ENCODE measurements at regions not wholly inside any gene's neighbourhood (a gene's known extent, or its start where the extent isn't known, plus 50 kb on each side); places are given as distances from the start of the nearest gene placed in this dataset.

- no peak for DNase-seq (ENCODE audit: extremely low read depth in 1 of 4, low spot score in 3 of 4)
- BruUV-seq (replicated peaks): no TSS peak
- Histone ChIP-seq H3K27ac (ENCODE audit: extremely low read depth, low read depth, low read length) (no peak overlapping the region), H4K20me1 (replicated peaks; ENCODE audit: control insufficient read depth, insufficient read depth, low read length) (no peaks in the 10 kb centered on the region), H3K9ac (ENCODE audit: insufficient read depth in 1 of 2, low read depth in 2 of 2, low read length in 2 of 2) (no peak overlapping the region), H3K4me3 (no peak overlapping the region), H3K4me2 (ENCODE audit: insufficient read depth, low read length) (no peak overlapping the region), H3K4me1 (replicated peaks in 1 of 2; ENCODE audit: control insufficient read depth in 2 of 2, insufficient read depth in 2 of 2, low read length in 2 of 2) (no peaks in the 10 kb centered on the region), H3K9me3 (replicated peaks; ENCODE audit: control insufficient read depth, insufficient read depth, low read depth, low read length) (no peaks in the 10 kb centered on the region), H3K79me2 (ENCODE audit: control insufficient read depth, insufficient read depth, low read length) (no peaks in the 10 kb centered on the region), H2AFZ (ENCODE audit: low read depth, low read length) (no peak overlapping the region), H3K9me1 (ENCODE audit: control insufficient read depth, insufficient read depth, low read length) (no peaks in the 10 kb centered on the region), H3K36me3 (ENCODE audit: control insufficient read depth, insufficient read depth, low read length) (no peaks in the 10 kb centered on the region), H3K27me3 (ENCODE audit: control insufficient read depth in 2 of 2, insufficient read depth in 2 of 2, low read length in 2 of 2) (no peaks in the 10 kb centered on the region)
- intact Hi-C loops (cut with micrococcal nuclease) (no loop called here), in situ Hi-C loops (cut with MboI) (no loop called here)
- no peak for ATAC-seq
- WGBS (ENCODE audit: insufficient coverage, low coverage, missing lambda C conversion rate): 0% methylated on average over 2 of the region's 2 CpGs
- CTCF ChIA-PET (ENCODE audit: low intra/inter-chr PET ratio): interaction anchor here (0.7 kb wide), 1 partner anchor 17 kb away, joined by 6 read pairs; no protein-coding TSS in a partner anchor
- POLR2A ChIA-PET: no interaction called here
- TF ChIP-seq ZNF507 (tag; conservative IDR thresholded peaks at IDR 0.05) (no peak), PBX2 (CRISPR knock-in tag; IDR thresholded peaks at IDR 0.05; ENCODE audit: low read depth) (no peak), PBX2 (tag; conservative IDR thresholded peaks at IDR 0.05; ENCODE audit: low read depth) (no peak), TAF15 (IDR thresholded peaks at IDR 0.05; ENCODE audit: low read depth, low read length) (no peak), ZNF77 (CRISPR knock-in tag; IDR thresholded peaks at IDR 0.05) (no peak), TFAM (CRISPR knock-in tag; conservative IDR thresholded peaks at IDR 0.05) (no peak), ZNF253 (CRISPR knock-in tag; conservative IDR thresholded peaks at IDR 0.05) (no peak), ZNF324 (CRISPR knock-in tag; IDR thresholded peaks at IDR 0.05) (no peak), ETS2 (tag; IDR thresholded peaks at IDR 0.05; ENCODE audit: borderline replicate concordance, poor library complexity, severe bottlenecking) (no peak), ATF6 (CRISPR knock-in tag; IDR thresholded peaks at IDR 0.05) (no peak), RBM25 (IDR thresholded peaks at IDR 0.05; ENCODE audit: low read depth, low read length, severe bottlenecking) (no peak), SRSF1 (IDR thresholded peaks at IDR 0.05; ENCODE audit: low read depth, low read length) (no peak), CTCF (IDR thresholded peaks at IDR 0.05 in 2 of 3, conservative IDR thresholded peaks at IDR 0.05 in 1 of 3; ENCODE audit: insufficient read depth in 2 of 3, low read depth in 1 of 3, low read length in 3 of 3) (no peak), HLTF (IDR thresholded peaks at IDR 0.05) (no peak), MAFF (IDR thresholded peaks at IDR 0.05; ENCODE audit: low read length) (no peak), ESRRA (IDR thresholded peaks at IDR 0.05; ENCODE audit: borderline replicate concordance, low read depth) (no peak)
- FAIRE-seq: no peak
Measured at GRCh38 chr10:84805149-84805548, 476.8 kb downstream of the CCSER2 start.

All from K562 (cell line).